Limb (tissue), 2 donors: ENCODE measurements at regions not wholly inside any gene's neighbourhood (a gene's known extent, or its start where the extent isn't known, plus 50 kb on each side); places are given as distances from the start of the nearest gene placed in this dataset.
"Not testable (repeated sequence)": the region's sequence is repeated elsewhere in the genome, so short reads cannot be mapped to it uniquely, and the experiment has no call there.

ENCODE experiments used
- DNase-seq, 2 donors: peaks; one replicate each; pipeline ENCODE4 v3.0.0-alpha.2; 2016; ENCODE audit errors: extremely low spot score in 2 of 2

GRCh38 chr5:167851416-167851815 lies 440.0 kb upstream of the WWC1 start:
- DNase-seq = no peak

DNA sequence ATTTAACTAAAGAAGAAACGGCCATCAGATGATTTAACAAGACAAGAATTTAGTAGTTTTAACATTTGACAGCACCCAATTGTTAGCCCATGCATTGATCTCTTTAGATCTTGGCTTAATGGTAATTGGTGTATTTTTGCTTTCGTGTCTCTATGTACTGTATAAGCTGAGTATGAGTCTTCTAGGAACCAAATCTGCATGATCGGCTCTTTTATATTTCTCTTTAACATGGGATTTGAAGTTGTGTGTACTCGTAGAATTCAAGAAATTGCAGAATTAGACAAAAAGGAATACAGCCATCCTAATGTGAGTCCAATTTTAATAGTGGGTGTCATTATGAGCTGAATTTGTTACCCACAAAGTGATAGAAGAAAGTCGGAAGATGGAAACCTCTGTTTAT lies 438.9 kb upstream of the WWC1 start:
- DNase-seq = no peak

GRCh38 chr5:167853421-167853820 lies 438.0 kb upstream of the WWC1 start:
- DNase-seq = no peak

DNA sequence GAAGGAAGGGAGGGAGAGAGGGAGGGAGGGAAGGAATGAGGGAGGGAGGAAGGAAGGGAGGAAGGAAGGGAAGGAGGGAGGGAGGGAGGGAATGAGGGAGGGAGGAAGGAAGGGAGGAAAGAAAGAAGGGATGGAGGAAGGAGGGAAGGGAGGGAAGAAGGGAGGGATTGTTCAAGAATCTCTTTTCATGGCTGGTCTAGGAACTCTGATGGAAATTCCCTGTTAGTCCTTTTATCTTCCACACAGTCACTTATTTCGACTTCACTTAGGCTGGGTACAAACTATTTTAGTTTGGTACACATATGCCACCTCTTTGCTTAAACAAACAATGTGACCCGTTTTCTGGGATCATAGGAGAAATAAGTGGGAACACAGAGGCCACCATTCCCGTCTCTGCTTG lies 435.6 kb upstream of the WWC1 start:
- no peak for DNase-seq

DNA sequence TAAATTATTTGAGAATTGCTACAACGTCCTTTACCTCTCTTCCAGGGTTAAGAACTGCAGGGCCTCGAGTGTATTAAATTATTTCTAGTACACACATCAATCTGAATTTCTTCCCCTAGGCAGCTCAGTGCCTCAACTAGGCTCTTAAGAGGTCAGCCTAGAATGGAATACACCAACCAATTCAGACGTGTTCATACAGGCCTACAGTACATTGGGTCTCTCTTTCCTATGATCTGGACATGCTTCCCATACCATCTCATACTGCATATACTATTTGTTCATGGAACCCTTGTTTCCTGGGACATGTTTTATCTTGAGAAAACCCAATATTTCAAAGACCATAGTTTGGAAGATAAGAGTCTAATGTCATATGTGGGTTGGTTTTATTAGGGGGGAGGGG lies 434.1 kb upstream of the WWC1 start:
- DNase-seq = no peak

- not testable (repeated sequence) for DNase-seq
Measured at GRCh38 chr5:167858186-167858855, 433.1 kb upstream of the WWC1 start.

DNA sequence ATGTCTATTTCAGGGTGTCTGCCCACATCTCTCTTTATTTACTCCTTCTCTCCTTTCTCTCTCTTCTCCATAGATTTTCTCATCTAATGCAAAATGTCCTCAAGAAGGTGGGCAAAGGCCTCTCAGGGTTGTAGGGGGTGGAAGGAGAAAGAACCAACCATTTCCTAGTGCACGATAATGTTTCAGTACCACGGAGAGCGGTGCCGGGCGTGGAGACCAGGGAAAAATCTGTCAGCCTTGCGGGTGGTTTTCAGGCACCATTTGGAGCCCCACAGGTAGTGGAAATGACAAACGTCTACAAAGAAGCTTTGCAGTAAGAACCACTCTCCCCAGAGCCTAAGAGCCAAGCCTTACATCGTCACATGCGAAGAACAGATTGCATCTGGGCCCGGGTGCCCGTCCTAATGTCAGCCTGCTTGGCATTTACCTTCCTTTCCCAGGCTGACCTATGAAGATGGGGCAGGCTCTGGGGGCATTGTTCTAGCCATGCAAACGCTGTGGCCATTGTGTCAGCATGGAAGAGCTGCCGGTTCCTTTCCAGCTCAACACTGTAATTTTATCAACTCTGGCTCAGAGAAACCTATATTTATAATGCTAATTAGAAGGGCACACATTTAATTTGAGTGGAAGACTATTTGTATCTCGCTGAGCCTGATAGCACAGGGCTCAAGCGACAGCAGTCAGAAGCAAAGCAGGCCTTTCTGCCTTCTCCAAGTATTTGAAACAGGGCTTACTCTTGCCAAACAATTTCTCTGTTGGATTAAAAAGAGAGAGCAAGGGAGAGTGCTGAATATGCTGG lies 430.1 kb upstream of the WWC1 start:
- DNase-seq = peak in 1 of 2 donors; percentile 70

- no peak for DNase-seq
Measured at GRCh38 chr5:167861928-167862426, 429.5 kb upstream of the WWC1 start.

DNA sequence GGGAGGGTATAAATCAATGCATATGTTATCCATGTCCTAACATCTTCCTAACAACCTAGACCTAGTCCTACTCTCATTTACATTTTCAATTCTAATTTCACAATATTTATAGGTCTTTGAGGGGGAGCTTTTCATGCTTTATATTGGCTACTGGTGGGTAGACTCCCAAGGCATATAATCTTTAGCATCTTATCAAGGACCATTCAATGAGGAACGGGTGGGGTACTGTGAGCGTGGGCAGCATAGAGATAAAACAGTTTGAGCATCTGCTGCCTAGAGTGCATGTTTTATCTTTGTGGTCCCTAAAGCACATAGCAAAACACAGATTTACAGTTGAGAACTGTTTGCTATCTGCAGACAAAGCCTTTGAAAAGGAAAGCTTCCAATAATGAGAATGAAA lies 427.6 kb upstream of the WWC1 start:
- no peak for DNase-seq

DNA sequence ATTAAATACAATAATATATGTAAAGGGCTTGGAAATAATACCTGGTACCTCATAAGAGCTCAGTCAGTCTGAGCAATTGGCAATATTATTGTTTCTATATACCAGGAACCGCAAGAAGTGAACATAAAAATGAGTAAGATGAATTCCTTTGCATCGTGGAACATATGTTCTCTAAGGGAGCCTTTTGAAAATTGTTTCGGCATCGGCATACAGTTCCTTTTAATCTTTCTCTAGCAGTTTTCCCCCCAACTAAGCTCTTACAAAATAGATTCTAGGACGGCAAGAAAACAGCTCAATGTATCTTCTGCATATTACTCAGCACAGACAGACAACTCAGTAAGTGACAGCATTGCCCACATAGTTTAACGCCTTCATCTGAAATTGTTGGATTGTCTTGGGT lies 426.6 kb upstream of the WWC1 start:
- DNase-seq = no peak

GRCh38 chr5:167866797-167867196 lies 424.6 kb upstream of the WWC1 start:
- no peak for DNase-seq

DNA sequence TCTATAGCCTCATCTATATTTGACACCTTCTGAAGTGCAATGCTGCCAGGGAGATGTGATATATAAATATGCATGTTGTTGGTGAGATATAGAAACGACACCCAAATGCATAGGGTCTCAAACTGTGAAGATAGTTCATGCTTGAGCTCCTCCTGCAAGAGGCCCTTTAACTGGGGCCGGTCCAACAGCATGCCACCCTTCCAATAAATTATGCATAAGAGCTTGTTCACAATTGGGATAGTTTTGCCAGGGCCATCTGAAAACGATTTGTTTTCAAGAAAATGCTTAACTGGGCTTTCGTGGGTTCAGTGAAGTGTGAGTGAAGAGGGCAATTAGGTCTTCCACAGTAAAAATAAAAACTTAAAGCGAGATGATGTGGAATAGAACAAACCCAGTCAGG lies 424.2 kb upstream of the WWC1 start:
- DNase-seq = no peak

- DNase-seq = no peak
Measured at GRCh38 chr5:167869125-167869524, 422.3 kb upstream of the WWC1 start.

- DNase-seq = no peak
Measured at GRCh38 chr5:167870055-167870454, 421.4 kb upstream of the WWC1 start.

DNA sequence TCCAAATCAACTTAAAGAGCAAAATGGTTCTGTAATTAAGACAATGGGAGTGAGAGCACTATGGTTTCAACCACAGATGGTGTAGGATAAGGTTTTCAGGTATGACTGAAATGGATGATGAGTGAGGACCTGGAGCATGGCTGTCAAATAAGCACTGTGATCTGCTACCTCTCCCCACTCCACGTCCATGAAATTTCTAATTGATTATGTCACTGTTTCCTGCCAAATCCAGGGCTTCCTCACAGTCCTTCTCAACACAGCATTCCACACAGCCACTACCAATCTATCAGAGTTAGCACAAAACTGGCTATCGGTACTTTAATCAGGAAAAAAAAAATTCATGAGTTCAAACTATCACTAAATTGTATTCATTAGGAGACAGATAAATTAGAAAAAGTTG lies 420.4 kb upstream of the WWC1 start:
- no peak for DNase-seq

DNA sequence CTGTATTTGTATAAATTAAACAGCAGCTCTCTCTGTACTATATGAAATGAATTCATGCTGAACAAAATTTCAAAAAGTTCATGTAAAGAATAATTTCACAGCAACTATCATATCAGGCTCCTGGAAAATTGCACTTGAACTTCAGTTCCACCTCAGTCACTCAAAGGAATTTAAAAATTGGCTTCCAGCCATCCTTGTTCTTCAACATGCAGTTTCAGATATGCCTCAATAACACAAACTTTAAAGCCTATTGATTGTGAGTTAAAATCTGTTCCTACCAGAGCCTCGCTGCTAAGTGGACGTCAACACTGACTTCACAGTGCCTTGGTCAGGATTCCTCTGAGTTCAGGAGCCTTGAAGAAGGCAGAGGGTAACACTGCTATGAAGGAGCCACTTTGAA lies 418.7 kb upstream of the WWC1 start:
- DNase-seq = no peak

- no peak for DNase-seq
Measured at GRCh38 chr5:167877114-167877722, 414.2 kb upstream of the WWC1 start.

DNA sequence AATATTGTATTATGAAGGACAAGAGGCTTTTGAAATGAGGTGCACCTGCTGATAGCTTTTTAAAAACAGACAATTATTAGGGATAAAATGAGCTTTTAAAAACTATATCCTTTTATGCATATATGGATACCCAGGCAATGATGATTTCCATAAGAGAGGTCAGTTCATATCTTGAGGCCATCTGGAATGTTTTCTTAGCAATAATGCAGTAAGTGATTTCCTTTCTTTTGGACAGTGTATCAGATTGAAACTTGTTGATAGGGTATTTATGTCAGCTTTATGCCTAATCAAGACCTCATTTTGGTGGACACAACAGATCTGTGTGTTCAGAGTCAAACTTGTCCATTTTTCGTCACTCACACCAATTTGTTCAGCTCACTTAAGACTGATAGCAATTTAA lies 413.5 kb upstream of the WWC1 start:
- DNase-seq = no peak

DNA sequence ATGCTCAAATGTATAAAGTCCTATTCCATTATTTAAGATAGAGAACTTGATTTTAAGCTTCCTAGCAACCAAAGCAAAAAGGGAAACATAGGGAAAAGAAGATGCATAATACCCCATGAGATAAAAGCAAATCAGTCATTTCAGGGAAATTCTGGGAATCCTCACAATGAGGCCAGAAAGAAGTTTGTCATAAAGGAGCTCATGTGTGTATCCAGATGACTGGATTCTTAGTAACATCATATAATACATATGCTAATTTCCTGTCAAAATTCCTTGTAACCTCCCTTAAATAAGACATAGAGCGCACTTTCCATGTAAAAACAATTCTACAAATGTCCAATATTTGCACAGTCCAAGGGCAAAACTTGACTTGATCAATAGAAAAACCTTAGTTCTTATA lies 411.0 kb upstream of the WWC1 start:
- no peak for DNase-seq

GRCh38 chr5:167881041-167881440 lies 410.4 kb upstream of the WWC1 start:
- no peak for DNase-seq

DNA sequence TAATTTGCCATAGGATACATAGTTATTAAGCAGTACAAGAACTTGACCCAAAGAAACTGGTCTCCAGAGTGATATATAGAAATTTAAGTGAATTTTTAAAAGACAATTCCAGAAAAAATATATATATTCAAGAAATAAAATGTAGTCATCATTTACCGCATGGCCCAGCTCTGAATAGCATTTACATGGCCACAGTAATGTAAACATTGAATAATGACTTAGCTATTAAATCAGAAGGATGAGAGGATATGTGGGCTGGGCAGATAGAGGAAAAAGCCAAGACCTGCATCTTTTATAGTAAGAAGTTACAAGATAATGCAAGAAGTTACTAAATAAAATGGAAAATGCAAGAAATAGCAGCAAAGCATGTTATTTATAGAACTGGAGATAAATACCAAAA lies 405.2 kb upstream of the WWC1 start:
- DNase-seq = no peak

DNA sequence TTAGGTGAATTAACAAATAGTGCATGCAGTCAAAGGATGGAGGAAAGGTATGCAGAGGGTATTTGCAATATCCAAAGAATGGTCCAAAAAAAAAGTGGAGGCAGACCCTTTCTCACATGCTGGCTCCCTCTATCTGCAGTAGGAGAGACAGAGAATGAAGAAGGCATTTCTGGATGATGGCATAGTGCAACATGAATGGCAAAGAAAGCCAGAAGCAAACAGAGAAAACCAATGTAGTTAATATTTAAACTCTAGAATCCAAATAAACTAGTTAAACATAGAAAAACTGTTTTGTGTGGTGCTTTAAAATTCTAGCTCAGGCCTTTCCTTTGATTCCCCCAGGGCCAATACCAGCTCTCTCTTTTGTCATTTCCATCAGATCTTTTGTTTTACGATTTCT lies 403.1 kb upstream of the WWC1 start:
- DNase-seq = no peak

DNA sequence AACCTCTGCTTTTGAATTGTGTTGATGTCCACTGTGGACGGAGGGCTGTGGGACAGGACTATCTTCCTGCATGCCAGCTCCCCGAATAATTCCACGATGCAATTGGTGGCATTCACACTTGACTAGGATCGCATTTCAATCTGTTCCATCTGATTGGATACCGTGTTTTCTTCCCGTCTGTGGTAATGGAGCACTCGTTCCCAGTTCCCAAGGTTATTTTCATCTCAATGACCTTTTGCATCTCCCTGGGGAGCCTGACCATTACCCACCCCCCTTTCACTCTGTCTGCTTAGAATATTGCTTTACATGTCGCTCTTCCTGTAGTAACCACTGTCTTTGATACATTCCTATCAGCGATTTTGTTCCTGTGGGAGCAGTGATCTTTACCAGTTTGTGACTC lies 402.2 kb upstream of the WWC1 start:
- no peak for DNase-seq
